GM18868 (cell line): ENCODE measurements at regions not wholly inside any gene's neighbourhood (a gene's known extent, or its start where the extent isn't known, plus 50 kb on each side); places are given as distances from the start of the nearest gene placed in this dataset.
"Not testable (repeated sequence)": the region's sequence is repeated elsewhere in the genome, so short reads cannot be mapped to it uniquely, and the experiment has no call there.

Experiments used
- ATAC-seq: cut with Tn5 transposase; IDR thresholded peaks from one replicate; pipeline ENCODE4 v1.9.1; 2021; ENCODE audit warnings: mild to moderate bottlenecking, moderate library complexity; ENCODE audit not compliant: unreplicated experiment

GRCh38 chr12:58009405-58010195 lies 68.2 kb downstream of the ATP23 start:
- no peak for ATAC-seq

- no peak for ATAC-seq
These were observed 70.3 kb downstream of the ATP23 start for GRCh38 chr12:58011676-58012075.

GRCh38 chr12:58022379-58023020 lies 81.1 kb downstream of the ATP23 start:
- ATAC-seq: not testable (repeated sequence)

- no peak for ATAC-seq
These were observed 84.1 kb downstream of the ATP23 start for GRCh38 chr12:58025431-58025830.

GRCh38 chr12:58026426-58026825 lies 85.1 kb downstream of the ATP23 start:
- no peak for ATAC-seq

GRCh38 chr12:58026897-58027891 lies 85.8 kb downstream of the ATP23 start:
- ATAC-seq: no peak

- ATAC-seq: no peak
These were observed 86.9 kb downstream of the ATP23 start for GRCh38 chr12:58028294-58028693.

- no peak for ATAC-seq
These were observed 87.9 kb downstream of the ATP23 start for GRCh38 chr12:58029260-58029659.

- ATAC-seq: no peak
These were observed 89.4 kb downstream of the ATP23 start for GRCh38 chr12:58030566-58031279.

GRCh38 chr12:58032156-58032555 lies 90.8 kb downstream of the ATP23 start:
- ATAC-seq: no peak

GRCh38 chr12:58033831-58034230 lies 92.5 kb downstream of the ATP23 start:
- ATAC-seq: no peak

- no peak for ATAC-seq
These were observed 92.9 kb downstream of the ATP23 start for GRCh38 chr12:58034311-58034710.

GRCh38 chr12:58034712-58035111 lies 93.3 kb downstream of the ATP23 start:
- ATAC-seq: no peak

- no peak for ATAC-seq
These were observed 100.1 kb downstream of the ATP23 start for GRCh38 chr12:58041441-58041840.

- ATAC-seq: no peak
These were observed 103.6 kb downstream of the ATP23 start for GRCh38 chr12:58044966-58045365.

- no peak for ATAC-seq
These were observed 104.9 kb downstream of the ATP23 start for GRCh38 chr12:58046271-58046670.

- no peak for ATAC-seq
These were observed 110.0 kb downstream of the ATP23 start for GRCh38 chr12:58051378-58051777.

GRCh38 chr12:58064666-58065065 lies 123.3 kb downstream of the ATP23 start:
- ATAC-seq: no peak

GRCh38 chr12:58066296-58066695 lies 124.9 kb downstream of the ATP23 start:
- no peak for ATAC-seq

GRCh38 chr12:58067610-58068387 lies 126.4 kb downstream of the ATP23 start:
- no peak for ATAC-seq
